ENCODE measurements at regions not wholly inside any gene's neighbourhood (a gene's known extent, or its start where the extent isn't known, plus 50 kb on each side); places are given as distances from the start of the nearest gene placed in this dataset.

DNA sequence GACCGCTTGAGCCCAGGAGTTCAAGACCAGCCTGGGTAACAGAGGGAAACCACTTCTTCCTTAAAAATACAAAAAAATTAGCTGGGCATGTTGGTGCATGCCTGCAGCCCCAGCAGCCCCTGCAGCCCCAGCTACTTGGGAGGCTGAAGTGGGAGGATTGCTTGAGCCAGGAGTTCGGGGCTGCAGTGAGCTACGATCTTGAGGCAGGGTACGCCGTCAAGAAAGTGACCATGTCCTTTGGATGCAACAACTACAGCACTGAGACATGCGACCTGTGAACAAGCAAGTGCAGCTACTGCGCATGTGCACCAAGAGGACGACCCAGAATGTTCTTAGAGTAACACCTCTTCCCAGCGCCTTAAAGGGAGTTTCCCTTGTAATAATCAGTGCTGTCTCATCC lies 66.6 kb upstream of the ZNF479 start:
- H3K36me3 Mint-ChIP-seq (ENCODE audit: low read depth), result no peaks in the 10 kb centered on the region
- no peak overlapping the region for H3K4me3 Mint-ChIP-seq
- H3K27ac Mint-ChIP-seq, result no peak overlapping the region
- TF ChIP-seq, protein P1, sequence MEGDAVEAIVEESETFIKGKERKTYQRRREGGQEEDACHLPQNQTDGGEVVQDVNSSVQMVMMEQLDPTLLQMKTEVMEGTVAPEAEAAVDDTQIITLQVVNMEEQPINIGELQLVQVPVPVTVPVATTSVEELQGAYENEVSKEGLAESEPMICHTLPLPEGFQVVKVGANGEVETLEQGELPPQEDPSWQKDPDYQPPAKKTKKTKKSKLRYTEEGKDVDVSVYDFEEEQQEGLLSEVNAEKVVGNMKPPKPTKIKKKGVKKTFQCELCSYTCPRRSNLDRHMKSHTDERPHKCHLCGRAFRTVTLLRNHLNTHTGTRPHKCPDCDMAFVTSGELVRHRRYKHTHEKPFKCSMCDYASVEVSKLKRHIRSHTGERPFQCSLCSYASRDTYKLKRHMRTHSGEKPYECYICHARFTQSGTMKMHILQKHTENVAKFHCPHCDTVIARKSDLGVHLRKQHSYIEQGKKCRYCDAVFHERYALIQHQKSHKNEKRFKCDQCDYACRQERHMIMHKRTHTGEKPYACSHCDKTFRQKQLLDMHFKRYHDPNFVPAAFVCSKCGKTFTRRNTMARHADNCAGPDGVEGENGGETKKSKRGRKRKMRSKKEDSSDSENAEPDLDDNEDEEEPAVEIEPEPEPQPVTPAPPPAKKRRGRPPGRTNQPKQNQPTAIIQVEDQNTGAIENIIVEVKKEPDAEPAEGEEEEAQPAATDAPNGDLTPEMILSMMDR (IDR thresholded peaks at IDR 0.05), result no peak
- DNase-seq (no peak), ATAC-seq (no peak)
- no peaks in the 10 kb centered on the region for H3K27me3 Mint-ChIP-seq
- ChIA-PET POLR2A (no interaction called here), CTCF (no interaction called here)
- intact Hi-C loops (cut with micrococcal nuclease), result no loop called here
- H3K9me3 Mint-ChIP-seq, result peaks cover 5% of the 10 kb centered on the region
- H3K4me1 Mint-ChIP-seq (ENCODE audit: low read depth), result no peaks in the 10 kb centered on the region

DNA sequence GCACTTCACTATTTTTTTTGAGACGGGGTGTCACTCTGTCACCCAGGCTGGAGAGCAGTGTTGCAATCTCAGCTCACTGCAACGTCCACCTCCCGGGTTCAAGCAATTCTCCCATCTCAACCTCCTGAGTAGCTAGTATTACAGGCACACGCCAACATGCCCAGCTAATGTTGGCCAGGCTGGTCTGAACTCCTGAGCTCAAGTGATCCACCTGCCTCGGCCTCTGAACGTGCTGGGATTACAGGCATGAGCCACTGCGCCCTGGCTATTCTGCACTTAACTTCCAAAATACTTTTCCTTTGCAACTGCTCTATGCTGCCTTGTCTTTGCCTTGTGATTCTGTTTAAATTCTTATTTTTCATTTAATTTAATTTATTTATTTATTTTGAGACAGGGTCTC lies 67.0 kb upstream of the ZNF479 start:
- Mint-ChIP-seq H3K4me1 (ENCODE audit: low read depth) (no peaks in the 10 kb centered on the region), H3K4me3 (no peak overlapping the region), H3K27ac (no peak overlapping the region), H3K9me3 (peaks cover 5% of the 10 kb centered on the region), H3K27me3 (no peaks in the 10 kb centered on the region), H3K36me3 (ENCODE audit: low read depth) (no peaks in the 10 kb centered on the region)
- TF ChIP-seq, protein P1 (IDR thresholded peaks at IDR 0.05), result no peak
- ATAC-seq, result no peak
- ChIA-PET CTCF (no interaction called here), POLR2A (no interaction called here)
- intact Hi-C loops (cut with micrococcal nuclease), result no loop called here
- DNase-seq, result no peak

DNA sequence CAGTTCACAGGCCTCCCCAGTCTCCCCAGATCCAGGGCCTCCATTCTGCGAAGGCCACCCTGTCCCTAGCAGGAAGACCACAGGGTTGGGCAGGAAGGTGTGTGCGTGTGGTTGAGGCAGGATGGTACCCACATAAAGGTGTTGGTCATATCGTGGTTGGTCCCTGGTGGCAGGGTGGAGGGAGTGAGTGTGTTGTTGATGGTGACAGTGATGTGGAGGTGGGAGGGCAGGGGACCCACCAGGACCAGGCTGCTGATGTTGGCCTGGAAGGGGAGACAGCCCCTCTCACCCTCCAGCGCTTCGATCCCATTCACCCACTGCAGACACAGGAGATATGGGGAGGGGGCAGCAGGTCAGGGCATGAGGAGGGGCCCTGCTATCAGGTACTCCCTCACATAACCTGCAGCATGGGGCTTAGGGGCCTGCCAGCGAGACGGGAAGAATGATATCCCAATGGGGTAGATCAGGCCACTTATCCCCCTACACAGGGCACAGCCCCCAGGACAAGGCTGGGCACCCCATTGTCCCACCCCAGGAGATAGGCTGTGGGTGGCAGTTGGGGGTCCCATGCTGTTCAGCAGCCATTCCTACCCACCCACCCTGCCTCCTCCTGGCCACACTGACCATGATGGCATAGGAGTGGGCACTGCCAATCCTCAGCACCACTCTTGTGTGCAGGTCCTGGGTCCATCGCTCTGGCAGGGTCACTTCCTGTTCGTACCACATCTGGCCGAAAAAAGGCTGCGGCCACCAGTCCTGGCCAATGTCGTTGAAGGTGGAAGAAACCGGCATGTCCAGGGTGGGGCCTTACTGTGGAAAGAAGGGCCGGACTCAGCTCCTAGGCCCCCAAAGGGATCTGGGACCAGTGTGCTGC lies 69.0 kb upstream of the ZNF479 start:
- no peak overlapping the region for H3K4me3 Mint-ChIP-seq
- CTCF ChIA-PET, result no interaction called here
- ATAC-seq (no peak), DNase-seq (no peak)
- TF ChIP-seq, protein P1 (IDR thresholded peaks at IDR 0.05), result no peak
- POLR2A ChIA-PET, result no interaction called here
- H3K9me3 Mint-ChIP-seq, result peaks cover 8% of the 10 kb centered on the region
- H3K36me3 Mint-ChIP-seq (ENCODE audit: low read depth), result no peaks in the 10 kb centered on the region
- no peaks in the 10 kb centered on the region for H3K4me1 Mint-ChIP-seq (ENCODE audit: low read depth)
- no peak overlapping the region for H3K27ac Mint-ChIP-seq
- H3K27me3 Mint-ChIP-seq, result no peaks in the 10 kb centered on the region
- intact Hi-C loops (cut with micrococcal nuclease), result no loop called here

DNA sequence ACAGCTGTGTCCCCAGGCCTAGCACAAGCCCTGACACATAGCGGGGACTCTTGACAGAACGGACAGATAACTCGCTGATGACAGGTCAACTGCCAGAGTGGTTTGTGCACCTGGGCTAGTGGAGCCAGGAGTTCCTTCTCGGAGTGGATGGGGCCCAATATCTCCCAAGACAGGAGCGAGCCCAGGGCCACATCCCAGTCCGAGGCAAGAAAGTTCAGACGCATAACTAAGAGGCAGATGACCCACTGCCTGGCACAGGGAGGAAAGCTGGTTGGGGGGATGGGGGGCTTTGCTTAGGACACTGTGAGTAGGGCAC lies 69.6 kb upstream of the ZNF479 start:
- DNase-seq (no peak), ATAC-seq (no peak)
- Mint-ChIP-seq H3K36me3 (ENCODE audit: low read depth) (no peaks in the 10 kb centered on the region), H3K27me3 (no peaks in the 10 kb centered on the region), H3K27ac (no peak overlapping the region), H3K4me1 (ENCODE audit: low read depth) (no peaks in the 10 kb centered on the region), H3K4me3 (no peak overlapping the region), H3K9me3 (peaks cover 8% of the 10 kb centered on the region)
- TF ChIP-seq, protein P1 (IDR thresholded peaks at IDR 0.05), result no peak
- intact Hi-C loops (cut with micrococcal nuclease), result no loop called here
- ChIA-PET POLR2A (no interaction called here), CTCF (no interaction called here)

DNA sequence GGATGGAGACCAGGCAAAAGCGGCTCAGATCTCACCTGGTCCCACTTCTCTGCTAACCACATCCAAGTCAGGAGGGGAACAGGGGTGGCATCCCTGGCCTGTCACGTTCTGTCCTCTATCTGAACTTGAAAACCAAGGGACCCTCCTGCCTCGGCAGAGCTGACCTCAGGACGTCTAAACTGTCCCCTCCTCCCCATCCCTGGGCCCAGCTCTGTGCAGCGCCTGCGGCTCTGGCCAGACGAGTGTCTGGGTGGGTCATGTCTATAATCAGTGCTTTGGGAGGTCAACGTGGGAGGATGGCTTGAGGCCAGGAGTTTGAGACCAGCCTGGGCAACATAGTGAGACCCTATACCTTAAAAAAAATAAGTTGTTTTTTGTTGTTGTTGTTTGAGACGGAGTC lies 70.0 kb upstream of the ZNF479 start:
- no peak overlapping the region for H3K27ac Mint-ChIP-seq
- ATAC-seq (no peak), DNase-seq (no peak)
- ChIA-PET POLR2A (no interaction called here), CTCF (no interaction called here)
- no peaks in the 10 kb centered on the region for H3K36me3 Mint-ChIP-seq (ENCODE audit: low read depth)
- peaks cover 8% of the 10 kb centered on the region for H3K9me3 Mint-ChIP-seq
- H3K27me3 Mint-ChIP-seq, result no peaks in the 10 kb centered on the region
- no peak overlapping the region for H3K4me3 Mint-ChIP-seq
- TF ChIP-seq, protein P1 (IDR thresholded peaks at IDR 0.05), result no peak
- intact Hi-C loops (cut with micrococcal nuclease), result no loop called here
- no peaks in the 10 kb centered on the region for H3K4me1 Mint-ChIP-seq (ENCODE audit: low read depth)
